ENCODE measurements at regions not wholly inside any gene's neighbourhood (a gene's known extent, or its start where the extent isn't known, plus 50 kb on each side); places are given as distances from the start of the nearest gene placed in this dataset.
A peak's percentile ranks its signal among the peaks of the same experiment; 100 is the strongest.

DNA sequence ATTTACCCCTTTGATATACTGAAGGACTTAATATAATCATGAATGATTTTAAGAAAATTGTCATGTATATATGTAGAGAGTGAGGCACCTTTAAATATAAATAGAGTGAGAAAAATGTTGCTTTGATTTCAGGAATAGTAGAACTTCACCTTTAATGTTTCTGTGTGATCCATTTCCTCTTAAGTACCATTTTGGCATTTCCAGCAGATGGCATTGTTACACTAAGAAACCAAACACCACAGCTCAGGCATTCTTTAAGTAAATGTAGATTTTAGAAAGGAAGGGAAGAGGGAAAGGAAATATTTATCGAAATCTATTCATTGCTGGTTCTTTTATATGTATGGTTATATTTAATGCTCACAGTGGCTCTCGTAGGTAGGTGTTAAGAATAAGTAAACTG, 556.7 kb upstream of the FBXO33 start:
- no peak overlapping the region for H3K4me3 ChIP-seq (ENCODE audit: low read depth, low read length)
- DNase-seq (ENCODE audit: low read depth) = peak; percentile 59
- TF ChIP-seq, protein P1, sequence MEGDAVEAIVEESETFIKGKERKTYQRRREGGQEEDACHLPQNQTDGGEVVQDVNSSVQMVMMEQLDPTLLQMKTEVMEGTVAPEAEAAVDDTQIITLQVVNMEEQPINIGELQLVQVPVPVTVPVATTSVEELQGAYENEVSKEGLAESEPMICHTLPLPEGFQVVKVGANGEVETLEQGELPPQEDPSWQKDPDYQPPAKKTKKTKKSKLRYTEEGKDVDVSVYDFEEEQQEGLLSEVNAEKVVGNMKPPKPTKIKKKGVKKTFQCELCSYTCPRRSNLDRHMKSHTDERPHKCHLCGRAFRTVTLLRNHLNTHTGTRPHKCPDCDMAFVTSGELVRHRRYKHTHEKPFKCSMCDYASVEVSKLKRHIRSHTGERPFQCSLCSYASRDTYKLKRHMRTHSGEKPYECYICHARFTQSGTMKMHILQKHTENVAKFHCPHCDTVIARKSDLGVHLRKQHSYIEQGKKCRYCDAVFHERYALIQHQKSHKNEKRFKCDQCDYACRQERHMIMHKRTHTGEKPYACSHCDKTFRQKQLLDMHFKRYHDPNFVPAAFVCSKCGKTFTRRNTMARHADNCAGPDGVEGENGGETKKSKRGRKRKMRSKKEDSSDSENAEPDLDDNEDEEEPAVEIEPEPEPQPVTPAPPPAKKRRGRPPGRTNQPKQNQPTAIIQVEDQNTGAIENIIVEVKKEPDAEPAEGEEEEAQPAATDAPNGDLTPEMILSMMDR (IDR thresholded peaks at IDR 0.05; ENCODE audit: control insufficient read depth, extremely low read depth, insufficient read depth) = peak; percentile 79

DNA sequence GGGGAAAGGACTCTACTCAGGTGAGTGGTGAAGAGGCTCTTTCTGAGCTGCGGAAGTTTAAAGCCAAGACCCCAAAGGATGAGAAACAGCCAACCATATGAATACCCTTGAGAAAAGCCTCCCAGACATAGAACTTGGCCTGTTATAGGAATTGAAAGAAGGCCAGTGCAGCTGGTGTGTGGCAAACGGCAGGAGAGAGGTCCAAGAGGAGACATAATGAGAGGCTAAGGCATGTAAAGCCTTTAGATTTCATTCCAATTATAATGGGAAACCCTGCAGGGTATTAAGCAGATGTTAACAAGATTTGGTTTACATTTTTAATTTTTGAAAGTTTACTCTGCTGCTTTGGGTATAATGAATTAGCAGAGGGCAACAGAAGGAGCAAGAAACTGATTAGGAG, 552.1 kb upstream of the FBXO33 start:
- no peak for DNase-seq (ENCODE audit: low read depth)

DNA sequence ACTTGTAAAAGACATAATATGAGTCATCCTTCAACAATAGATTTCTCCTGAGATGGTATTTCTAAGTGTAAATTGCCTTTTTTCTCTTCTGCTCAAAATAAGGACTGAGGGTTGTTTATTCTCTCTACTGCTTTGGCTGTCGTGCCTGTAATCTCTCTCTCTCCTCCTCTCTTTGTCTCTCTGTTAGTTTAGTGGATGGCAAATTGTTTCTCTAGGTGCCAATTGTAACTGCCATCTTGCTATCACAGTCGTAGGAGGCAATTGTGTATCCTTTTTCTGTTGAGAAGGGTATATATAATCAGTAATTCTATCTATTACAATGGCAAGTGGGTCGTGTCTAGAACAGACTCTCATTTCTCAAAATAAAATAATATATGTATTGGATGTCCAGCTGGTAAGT, 545.0 kb upstream of the FBXO33 start:
- H3K4me3 ChIP-seq (ENCODE audit: low read depth, low read length) = no peak overlapping the region
- TF ChIP-seq, protein P1 (IDR thresholded peaks at IDR 0.05; ENCODE audit: control insufficient read depth, extremely low read depth, insufficient read depth) = no peak
- no peak for DNase-seq (ENCODE audit: low read depth)

More for the DNA sequence above, 552.1 kb upstream of the FBXO33 start:
- H3K4me3 ChIP-seq (ENCODE audit: low read depth, low read length) = no peak overlapping the region
- TF ChIP-seq, protein P1 (IDR thresholded peaks at IDR 0.05; ENCODE audit: control insufficient read depth, extremely low read depth, insufficient read depth) = no peak

DNA sequence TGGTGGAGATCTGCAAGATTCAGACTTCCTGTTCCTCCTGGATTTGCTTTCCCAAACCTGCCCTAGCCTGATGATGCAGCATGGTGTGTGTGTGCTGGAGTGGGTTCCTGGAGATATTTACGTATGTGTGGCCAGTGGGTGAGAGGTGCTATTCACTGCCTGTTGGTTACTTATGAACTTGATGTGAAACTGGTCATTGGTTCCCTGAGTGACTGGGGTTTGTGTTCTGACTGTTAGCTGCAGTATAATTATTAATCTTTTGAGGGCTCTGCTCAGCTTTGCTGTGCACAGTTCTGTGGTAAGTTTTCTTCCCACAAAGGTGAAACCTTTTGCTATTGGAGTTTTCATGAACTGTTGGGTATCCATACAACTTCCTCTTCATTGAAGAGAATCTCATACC, 541.8 kb upstream of the FBXO33 start:
- no peak for DNase-seq (ENCODE audit: low read depth)
- TF ChIP-seq, protein P1 (IDR thresholded peaks at IDR 0.05; ENCODE audit: control insufficient read depth, extremely low read depth, insufficient read depth) = no peak
- H3K4me3 ChIP-seq (ENCODE audit: low read depth, low read length) = no peak overlapping the region

DNA sequence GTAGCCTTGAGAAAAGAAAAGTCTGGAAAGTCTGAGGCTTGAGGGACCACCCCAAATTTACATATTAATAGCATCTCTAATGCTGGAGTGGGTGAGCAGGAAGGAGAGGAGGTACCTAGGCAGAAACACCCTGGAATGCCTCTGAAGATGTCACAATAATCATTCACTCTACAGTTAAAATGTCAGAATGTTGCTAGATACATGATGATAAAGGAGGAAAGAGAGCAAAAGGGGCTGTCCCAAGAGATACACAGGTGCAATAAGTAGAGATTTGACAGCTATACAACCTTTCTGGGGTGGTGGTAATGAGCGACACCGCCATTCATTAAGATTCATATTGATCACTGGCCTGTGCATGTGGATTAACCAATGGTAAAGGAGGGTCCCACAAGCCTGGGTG, 540.5 kb upstream of the FBXO33 start:
- no peak for DNase-seq (ENCODE audit: low read depth)
- H3K4me3 ChIP-seq (ENCODE audit: low read depth, low read length) = no peak overlapping the region
- TF ChIP-seq, protein P1 (IDR thresholded peaks at IDR 0.05; ENCODE audit: control insufficient read depth, extremely low read depth, insufficient read depth) = no peak

DNA sequence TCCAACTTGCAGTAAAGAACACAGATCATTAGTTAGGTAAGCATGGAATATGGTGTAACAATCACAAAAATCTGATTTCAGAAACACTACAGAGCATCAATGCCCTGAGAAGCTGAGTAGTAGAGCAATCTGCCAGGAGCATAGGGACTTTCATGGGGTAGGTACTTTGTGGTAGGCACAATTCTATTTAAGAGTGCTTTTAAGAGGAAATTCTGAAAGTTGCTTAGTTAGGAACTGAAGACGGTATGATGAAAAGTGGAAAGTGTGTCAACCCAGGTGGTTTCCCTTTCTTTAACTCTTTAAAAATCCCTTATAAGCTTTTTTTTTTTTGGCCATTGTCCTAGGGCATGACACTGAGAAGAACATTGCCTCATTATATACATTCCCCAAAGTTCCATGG, 535.7 kb upstream of the FBXO33 start:
- TF ChIP-seq, protein P1 (IDR thresholded peaks at IDR 0.05; ENCODE audit: control insufficient read depth, extremely low read depth, insufficient read depth) = no peak
- H3K4me3 ChIP-seq (ENCODE audit: low read depth, low read length) = no peak overlapping the region
- DNase-seq (ENCODE audit: low read depth) = no peak

DNA sequence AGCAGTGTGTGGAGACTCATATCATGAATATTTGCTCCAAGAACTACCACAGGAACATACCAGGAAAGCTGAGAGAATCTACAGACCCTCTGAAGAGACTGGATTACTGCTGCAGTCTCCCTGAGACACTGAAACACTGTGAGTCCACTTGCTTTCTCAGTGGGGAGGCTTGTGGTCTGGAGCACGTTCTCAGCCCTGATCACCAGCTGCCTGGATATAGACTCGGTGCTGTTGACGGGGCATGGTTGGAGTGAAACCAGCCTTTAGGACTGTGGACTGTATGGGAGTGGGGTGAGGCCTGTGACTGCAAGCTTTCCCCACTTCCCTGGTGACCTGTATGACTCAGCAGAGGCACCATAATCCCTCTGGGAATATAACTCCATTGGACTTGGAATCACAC, 525.8 kb upstream of the FBXO33 start:
- TF ChIP-seq, protein P1 (IDR thresholded peaks at IDR 0.05; ENCODE audit: control insufficient read depth, extremely low read depth, insufficient read depth) = no peak
- no peak for DNase-seq (ENCODE audit: low read depth)
- no peak overlapping the region for H3K4me3 ChIP-seq (ENCODE audit: low read depth, low read length)

All from LNCaP clone FGC (cell line).